Panc1 (cell line): ENCODE measurements at regions not wholly inside any gene's neighbourhood (a gene's known extent, or its start where the extent isn't known, plus 50 kb on each side); places are given as distances from the start of the nearest gene placed in this dataset.

Experiments used
- ATAC-seq: fragments of 200-7000 bp; cut with Tn5 transposase; 2 replicates; pipeline ENCODE4 v1.9.1; 2020; ENCODE audit warnings: mild to moderate bottlenecking, moderate library complexity
- BruUV-seq: library from RNA; stranded (reverse); fragments of 400-500 nt; replicated peaks from 2 replicates; lab custom pipeline; 2021; lab: Mats Ljungman, UMichigan
- CTCF ChIA-PET: fragments of 300-600 bp; sonication (Branson Sonifier 250); formaldehyde crosslinking; loops from one replicate; lab custom pipeline; 2022; ENCODE audit warnings: antibody characterized with exemption; lab: Charles Lee
- POLR2A ChIA-PET: fragments of 300-600 bp; sonication (Branson Sonifier 250); formaldehyde crosslinking; loops from one replicate; lab custom pipeline; 2022; ENCODE audit warnings: antibody characterized with exemption; lab: Charles Lee
- DNase-seq: peaks from one replicate; pipeline ENCODE4 v3.0.0-alpha.2; 2010; ENCODE audit warnings: low read depth, low spot score
- H3K27ac ChIP-seq: 2 replicates; pipeline ENCODE4 v1.5.1; 2011; ENCODE audit warnings: mild to moderate bottlenecking, low read length, inconsistent platforms
- H3K27me3 ChIP-seq: fragments of 200-500 bp; sonication (Bioruptor generic); 2 replicates; pipeline ENCODE4 v1.6.0; 2014; ENCODE audit warnings: low read length, inconsistent platforms; ENCODE audit not compliant: control insufficient read depth, insufficient read depth
- H3K36me3 ChIP-seq: fragments of 200-500 bp; sonication (Bioruptor generic); 2 replicates; pipeline ENCODE4 v1.5.1; 2014; ENCODE audit warnings: inconsistent platforms, mild to moderate bottlenecking, low read length, moderate library complexity; ENCODE audit not compliant: control insufficient read depth, insufficient read depth
- H3K4me1 ChIP-seq: 2 replicates; pipeline ENCODE4 v1.5.1; 2011; ENCODE audit warnings: inconsistent platforms, mild to moderate bottlenecking, low read length, moderate library complexity; ENCODE audit not compliant: control insufficient read depth, insufficient read depth
- H3K4me3 ChIP-seq, 2 experiments: 2 replicates each; pipeline ENCODE4 v1.5.1; 2011 to 2012; ENCODE audit warnings: low read depth in 2 of 2, low read length in 2 of 2, mild to moderate bottlenecking in 2 of 2, inconsistent platforms in 1 of 2, moderate library complexity in 1 of 2
- H3K9me3 ChIP-seq: fragments of 200-500 bp; sonication (Bioruptor generic); 2 replicates; pipeline ENCODE4 v1.5.1; 2014; ENCODE audit warnings: low read depth, mild to moderate bottlenecking, inconsistent platforms, low read length, moderate library complexity; ENCODE audit not compliant: control insufficient read depth, insufficient read depth
- CTCF ChIP-seq: fragments of 450-650 bp; IDR thresholded peaks from 2 replicates; pipeline ENCODE4 v1.5.1; 2017; ENCODE audit warnings: mild to moderate bottlenecking
- POLR2AphosphoS5 ChIP-seq: IDR thresholded peaks from 2 replicates; pipeline ENCODE4 v1.6.1; 2012; ENCODE audit warnings: mild to moderate bottlenecking, low read depth, low read length, moderate library complexity
- REST ChIP-seq, 2 experiments: IDR thresholded peaks; 2 replicates each; pipeline ENCODE4 v1.6.1; 2011 to 2012; ENCODE audit warnings: low read depth in 2 of 2, control low read depth in 1 of 2, low read length in 1 of 2, mild to moderate bottlenecking in 1 of 2, moderate library complexity in 1 of 2; ENCODE audit not compliant: insufficient read depth in 1 of 2
- SIN3A ChIP-seq: IDR thresholded peaks from 2 replicates; pipeline ENCODE4 v1.6.1; 2012; ENCODE audit warnings: low read depth, mild to moderate bottlenecking, low read length, moderate library complexity, borderline replicate concordance; ENCODE audit not compliant: insufficient read depth
- TCF7L2 ChIP-seq: IDR thresholded peaks from 2 replicates; pipeline ENCODE4 v1.6.1; 2011; ENCODE audit warnings: mild to moderate bottlenecking, low read depth, low read length, inconsistent platforms
- in situ Hi-C: cut with HindIII; loops from 2 replicates; pipeline ENCODE4 v1.10.0; 2016; ENCODE audit warnings: low sequenced_read_pairs, low pct_unique_long_range_greater_than_20kb
- intact Hi-C: fragments of 100-400 bp; cut with micrococcal nuclease; formaldehyde crosslinking; loops from one replicate; pipeline ENCODE4 v1.10.0; 2022; ENCODE audit not compliant: unreplicated experiment

GRCh38 chr4:141804836-141805235, 168.5 kb downstream of the IL15 start:
- intact Hi-C loops: no loop called here
- ChIA-PET POLR2A (no interaction called here), CTCF (no interaction called here)
- BruUV-seq: no TSS peak
- H3K36me3 ChIP-seq: no peaks in the 10 kb centered on the region
- no peak for DNase-seq
- in situ Hi-C loops: no loop called here
- no peak overlapping the region for H3K4me3 ChIP-seq
- no peaks in the 10 kb centered on the region for H3K4me1 ChIP-seq
- no peak overlapping the region for H3K27ac ChIP-seq
- ATAC-seq: no peak
- H3K27me3 ChIP-seq: no peaks in the 10 kb centered on the region
- H3K9me3 ChIP-seq: no peaks in the 10 kb centered on the region
- TF ChIP-seq TCF7L2: no peak
- TF ChIP-seq SIN3A: no peak
- TF ChIP-seq REST (IDR thresholded peaks at IDR 0.05; ENCODE audit: insufficient read depth in 1 of 2, low read depth in 2 of 2, low read length in 1 of 2): no peak
- TF ChIP-seq CTCF: no peak
- no peak for TF ChIP-seq POLR2AphosphoS5

GRCh38 chr4:141807103-141807891, 170.9 kb downstream of the IL15 start:
- ChIA-PET POLR2A (no interaction called here), CTCF (no interaction called here)
- no TSS peak for BruUV-seq
- in situ Hi-C loops: no loop called here
- ATAC-seq: no peak
- Histone ChIP-seq H3K36me3 (no peaks in the 10 kb centered on the region), H3K4me1 (no peaks in the 10 kb centered on the region), H3K4me3 (no peak overlapping the region), H3K9me3 (no peaks in the 10 kb centered on the region), H3K27me3 (no peaks in the 10 kb centered on the region), H3K27ac (no peak overlapping the region)
- intact Hi-C loops: no loop called here
- TF ChIP-seq CTCF: no peak
- TF ChIP-seq SIN3A: no peak
- no peak for TF ChIP-seq REST (IDR thresholded peaks at IDR 0.05; ENCODE audit: insufficient read depth in 1 of 2, low read depth in 2 of 2, low read length in 1 of 2)
- TF ChIP-seq TCF7L2: no peak
- TF ChIP-seq POLR2AphosphoS5: no peak
- DNase-seq: no peak
